Stimulated activated naive B cell treated with anti-CD40 and anti-IgM and Interleukin-4, amounts not matched to agents 10 μg/mL and 1 μg/mL and 100 μg/mL, for 72 hours (primary cell): ENCODE measurements at regions not wholly inside any gene's neighbourhood (a gene's known extent, or its start where the extent isn't known, plus 50 kb on each side); places are given as distances from the start of the nearest gene placed in this dataset.
"Not testable (repeated sequence)": the region's sequence is repeated elsewhere in the genome, so short reads cannot be mapped to it uniquely, and the experiment has no call there.

Experiments used
- ATAC-seq, 2 donors: fragments of 150-1000 bp; cut with Tn5 transposase; replicated peaks; 2 replicates each; pipeline ENCODE4 v1.10.0; 2021; ENCODE audit warnings: moderate library complexity in 1 of 2
- DNase-seq: peaks from one replicate; pipeline ENCODE4 v3.0.0; 2021
- H3K27ac Mint-ChIP-seq: one replicate; pipeline ENCODE4 v1.8.0; 2022; ENCODE audit warnings: mild to moderate bottlenecking, mixed read lengths
- H3K27me3 Mint-ChIP-seq, 2 donors: one replicate each; pipeline ENCODE4 v1.8.0; 2022; ENCODE audit warnings: mixed read lengths in 2 of 2
- H3K36me3 Mint-ChIP-seq, 2 donors: one replicate each; pipeline ENCODE4 v1.8.0; 2022; ENCODE audit warnings: mixed read lengths in 2 of 2, mild to moderate bottlenecking in 1 of 2
- H3K4me1 Mint-ChIP-seq, 2 donors: one replicate each; pipeline ENCODE4 v1.8.0; 2022; ENCODE audit warnings: mixed read lengths in 2 of 2, mild to moderate bottlenecking in 1 of 2
- H3K4me3 Mint-ChIP-seq, 2 donors: one replicate each; pipeline ENCODE4 v1.8.0; 2022; ENCODE audit warnings: mild to moderate bottlenecking in 2 of 2, mixed read lengths in 2 of 2, moderate library complexity in 1 of 2
- H3K9me3 Mint-ChIP-seq, 2 donors: one replicate each; pipeline ENCODE4 v1.8.0; 2022; ENCODE audit warnings: mixed read lengths in 2 of 2, mild to moderate bottlenecking in 1 of 2

DNA sequence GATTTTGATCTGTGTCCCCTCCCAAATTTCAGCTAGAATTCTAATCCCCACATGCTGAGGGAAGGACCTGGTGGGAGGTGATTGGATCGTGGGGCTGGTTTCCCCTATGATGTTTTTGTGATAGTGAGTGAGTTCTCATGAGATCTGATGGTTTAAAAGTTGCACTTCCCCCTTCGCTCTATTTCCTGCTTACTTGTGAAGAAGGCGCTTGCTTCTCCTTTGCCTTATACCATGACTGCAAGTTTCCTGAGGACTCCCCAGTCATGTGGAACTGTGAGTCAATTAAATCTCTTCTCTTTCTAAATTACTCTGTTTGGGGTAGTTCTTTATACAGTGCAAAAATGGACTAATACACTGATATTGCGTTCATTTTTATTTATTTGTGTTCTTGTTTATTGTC, 636.8 kb upstream of the LINC00305 start:
- Mint-ChIP-seq H3K27ac (peak overlapping the region; percentile 73), H3K4me1 (peaks cover 12 to 15% of the 10 kb centered on the region in 2 donors), H3K9me3 (peaks cover 8 to 11% of the 10 kb centered on the region in 2 donors), H3K27me3 (no peaks in the 10 kb centered on the region), H3K4me3 (no peak overlapping the region), H3K36me3 (peaks cover 0 to 8% of the 10 kb centered on the region in 2 donors)
- peak; percentile 2 for DNase-seq
- peak; percentile 89 to 96 for ATAC-seq

DNA sequence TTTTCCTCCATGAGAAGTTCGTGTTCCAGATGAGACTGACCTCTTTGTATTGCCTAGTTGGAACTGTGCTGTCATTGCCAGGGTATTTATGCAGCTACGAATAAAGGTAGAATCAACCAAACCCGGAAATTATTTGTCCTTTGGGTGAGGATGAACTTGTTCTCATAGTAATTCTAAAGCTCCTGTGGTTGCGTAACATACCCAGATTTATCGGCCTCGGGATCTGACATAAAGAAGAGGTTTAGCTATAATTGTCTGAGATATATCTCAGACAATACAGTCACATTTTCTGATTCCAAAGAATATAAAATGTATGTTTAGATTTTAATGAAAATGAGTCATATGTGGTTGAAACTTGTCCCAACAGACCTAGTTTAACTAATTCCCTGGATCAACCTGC, 628.7 kb upstream of the LINC00305 start:
- H3K27ac Mint-ChIP-seq = no peak overlapping the region
- DNase-seq (no peak), ATAC-seq (no peak)
- no peaks in the 10 kb centered on the region for H3K36me3 Mint-ChIP-seq
- H3K4me1 Mint-ChIP-seq = no peaks in the 10 kb centered on the region
- H3K4me3 Mint-ChIP-seq = no peak overlapping the region
- peaks cover 0 to under 1% of the 10 kb centered on the region in 2 donors for H3K9me3 Mint-ChIP-seq
- no peaks in the 10 kb centered on the region for H3K27me3 Mint-ChIP-seq

DNA sequence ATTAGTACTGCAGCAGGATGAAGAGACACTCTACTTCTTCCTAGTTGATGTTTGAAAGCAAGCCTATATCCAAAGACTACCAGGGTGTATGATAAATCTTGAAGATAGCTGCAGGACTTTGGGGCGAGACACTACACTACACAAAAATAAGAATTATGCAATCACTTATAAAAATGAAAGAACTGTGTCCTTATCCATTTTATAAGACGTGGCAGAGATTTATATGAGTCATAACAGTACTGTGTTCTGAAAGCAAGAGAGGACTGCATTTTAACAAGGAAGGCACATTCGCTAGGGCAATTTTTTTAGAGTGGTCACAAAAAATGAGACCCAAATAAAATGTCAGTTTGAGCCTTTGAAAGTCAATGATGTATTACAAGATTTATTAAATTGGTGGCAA, 617.0 kb upstream of the LINC00305 start:
- no peak for ATAC-seq
- Mint-ChIP-seq H3K27me3 (no peaks in the 10 kb centered on the region), H3K9me3 (peaks cover 3 to 5% of the 10 kb centered on the region in 2 donors), H3K27ac (no peak overlapping the region), H3K4me1 (peaks cover 9 to 12% of the 10 kb centered on the region in 2 donors), H3K4me3 (no peak overlapping the region), H3K36me3 (no peaks in the 10 kb centered on the region)
- DNase-seq = no peak

DNA sequence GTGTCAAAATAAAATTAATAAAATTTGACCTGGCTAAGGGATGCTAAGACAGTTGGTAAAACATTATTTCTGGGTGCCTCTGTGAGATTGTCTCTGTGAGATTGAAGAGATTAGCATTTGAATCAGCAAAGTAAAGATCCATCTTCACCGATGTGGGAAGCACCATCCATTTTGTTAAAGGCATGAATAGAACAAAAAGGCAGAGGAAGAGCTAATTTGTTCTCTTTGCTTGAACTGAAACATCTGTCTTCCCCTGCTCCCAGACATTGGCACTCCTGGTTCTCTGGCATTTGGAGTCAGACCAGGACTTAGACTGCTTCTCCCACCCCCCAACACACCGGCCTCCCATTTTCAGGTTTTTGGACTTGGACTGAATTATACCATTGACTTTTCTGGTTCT, 603.8 kb upstream of the LINC00305 start:
- DNase-seq = no peak
- ATAC-seq = no peak
- Mint-ChIP-seq H3K4me1 (peaks cover 3 to 6% of the 10 kb centered on the region in 2 donors), H3K27me3 (peaks cover 3 to 6% of the 10 kb centered on the region in 2 donors), H3K9me3 (no peaks in the 10 kb centered on the region), H3K4me3 (no peak overlapping the region), H3K36me3 (no peaks in the 10 kb centered on the region), H3K27ac (no peak overlapping the region)

DNA sequence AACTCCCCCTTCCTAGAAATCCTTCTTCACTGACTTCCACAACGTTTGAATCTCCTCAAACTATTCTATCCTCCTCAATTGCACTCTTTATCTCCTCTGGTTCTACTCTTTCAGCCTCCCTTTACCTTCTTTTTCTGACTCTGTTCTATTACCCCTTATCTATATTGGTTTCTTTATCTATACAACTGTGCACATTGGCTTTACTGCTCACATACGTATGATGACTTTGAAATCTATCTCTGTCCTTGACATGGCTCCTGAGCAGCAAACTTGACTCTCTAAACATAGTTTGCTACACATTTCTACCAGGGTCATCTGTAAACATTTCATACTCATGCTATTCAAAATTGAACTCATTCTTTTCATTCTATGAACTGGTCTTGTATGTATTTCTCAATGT, 601.0 kb upstream of the LINC00305 start:
- Mint-ChIP-seq H3K4me3 (no peak overlapping the region), H3K36me3 (no peaks in the 10 kb centered on the region)
- no peak for ATAC-seq

DNA sequence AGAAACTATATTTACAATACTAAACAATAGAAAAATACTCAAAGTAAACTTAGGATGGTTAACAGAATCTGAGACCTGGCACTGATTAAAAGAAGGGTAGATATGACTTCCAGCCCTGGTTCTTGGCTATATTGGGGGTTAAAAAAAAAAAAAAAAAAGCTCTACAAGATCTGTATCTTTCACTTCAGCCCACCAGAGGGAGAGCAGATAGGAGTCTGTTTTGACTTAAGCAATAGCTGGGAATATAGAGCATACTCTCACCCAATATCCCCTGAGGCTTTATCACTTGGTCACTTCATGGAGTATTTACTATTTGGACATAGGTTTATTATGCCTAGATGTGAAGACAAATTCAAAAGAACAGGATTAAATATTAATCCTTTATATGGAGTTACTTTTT, 598.9 kb upstream of the LINC00305 start:
- Mint-ChIP-seq H3K27me3 (peaks cover 3 to 6% of the 10 kb centered on the region in 2 donors), H3K4me1 (peaks cover 3 to 6% of the 10 kb centered on the region in 2 donors), H3K9me3 (no peaks in the 10 kb centered on the region), H3K27ac (no peak overlapping the region), H3K4me3 (no peak overlapping the region), H3K36me3 (no peaks in the 10 kb centered on the region)
- DNase-seq = no peak
- ATAC-seq = no peak

More for the DNA sequence above, 601.0 kb upstream of the LINC00305 start:
- Mint-ChIP-seq H3K27me3 (peaks cover 3 to 6% of the 10 kb centered on the region in 2 donors), H3K4me1 (peaks cover 3 to 6% of the 10 kb centered on the region in 2 donors), H3K27ac (no peak overlapping the region), H3K9me3 (no peaks in the 10 kb centered on the region)
- no peak for DNase-seq

DNA sequence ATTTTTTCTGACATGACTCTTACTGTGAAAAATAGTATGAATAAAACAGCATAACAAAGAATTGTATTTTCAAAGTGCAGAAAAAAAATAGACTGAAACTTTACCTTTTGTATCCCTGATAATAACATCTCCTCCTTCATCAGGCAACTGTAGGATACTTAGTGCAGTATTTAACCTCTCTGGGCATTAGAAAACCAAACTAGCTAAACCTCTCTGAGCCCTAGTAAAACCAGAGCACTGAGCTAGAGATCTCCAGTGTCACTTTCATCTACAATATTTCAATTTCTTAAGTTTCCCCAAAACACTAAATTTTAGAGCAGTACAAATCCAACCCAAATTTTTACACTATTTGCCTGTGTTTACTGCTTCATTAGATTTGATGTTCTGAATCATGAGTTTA, 594.0 kb upstream of the LINC00305 start:
- no peaks in the 10 kb centered on the region for H3K9me3 Mint-ChIP-seq
- no peaks in the 10 kb centered on the region for H3K36me3 Mint-ChIP-seq
- DNase-seq = no peak
- no peaks in the 10 kb centered on the region for H3K4me1 Mint-ChIP-seq
- H3K27ac Mint-ChIP-seq = no peak overlapping the region
- ATAC-seq = no peak
- H3K27me3 Mint-ChIP-seq = no peaks in the 10 kb centered on the region
- no peak overlapping the region for H3K4me3 Mint-ChIP-seq

DNA sequence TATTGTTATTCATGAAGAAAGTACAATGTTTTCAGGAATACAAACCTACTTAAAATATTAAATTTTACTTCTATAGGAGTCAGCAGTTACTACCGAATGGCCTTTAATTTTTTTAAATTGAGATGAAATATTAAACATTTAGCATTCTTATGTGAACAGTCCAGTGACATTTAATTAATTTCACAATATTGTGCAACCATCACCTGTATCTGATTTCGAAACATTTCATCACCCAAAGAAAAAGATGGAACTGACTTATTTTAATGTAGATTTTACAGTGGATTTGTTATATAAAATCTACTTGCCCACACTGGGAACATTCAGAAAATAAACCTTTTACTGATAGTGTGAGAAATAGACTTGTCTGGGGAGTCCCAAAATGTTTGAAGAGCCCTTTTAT, 585.2 kb upstream of the LINC00305 start:
- H3K36me3 Mint-ChIP-seq = no peaks in the 10 kb centered on the region
- DNase-seq = no peak
- ATAC-seq = no peak

DNA sequence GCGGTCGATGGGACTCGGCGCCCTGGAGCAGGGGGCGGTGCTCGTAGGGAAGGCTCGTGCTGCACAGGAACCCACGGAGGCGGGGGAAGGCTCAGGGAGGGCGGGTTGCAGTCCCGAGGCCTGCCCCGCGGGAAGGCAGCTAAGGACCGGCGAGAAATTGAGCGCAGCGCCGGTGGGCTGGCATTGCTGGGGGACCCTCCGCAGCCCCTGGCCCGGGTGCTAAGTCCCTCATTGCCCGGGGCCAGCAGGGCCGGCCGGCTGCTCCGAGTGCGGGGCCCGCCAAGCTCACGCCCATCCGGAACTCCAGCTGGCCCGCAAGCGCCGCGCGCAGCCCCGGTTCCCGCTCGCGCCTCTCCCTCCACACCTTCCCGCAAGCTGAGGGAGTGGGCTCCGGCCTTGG, 576.8 kb upstream of the LINC00305 start:
- H3K36me3 Mint-ChIP-seq, ATAC-seq, H3K27me3 Mint-ChIP-seq, DNase-seq, H3K27ac Mint-ChIP-seq, H3K4me1 Mint-ChIP-seq, H3K9me3 Mint-ChIP-seq, H3K4me3 Mint-ChIP-seq: not testable (repeated sequence)

More for the DNA sequence above, 585.2 kb upstream of the LINC00305 start:
- Mint-ChIP-seq H3K27me3 (no peaks in the 10 kb centered on the region), H3K4me1 (no peaks in the 10 kb centered on the region), H3K9me3 (peaks cover 3 to 5% of the 10 kb centered on the region in 2 donors), H3K27ac (no peak overlapping the region), H3K4me3 (no peak overlapping the region)

DNA sequence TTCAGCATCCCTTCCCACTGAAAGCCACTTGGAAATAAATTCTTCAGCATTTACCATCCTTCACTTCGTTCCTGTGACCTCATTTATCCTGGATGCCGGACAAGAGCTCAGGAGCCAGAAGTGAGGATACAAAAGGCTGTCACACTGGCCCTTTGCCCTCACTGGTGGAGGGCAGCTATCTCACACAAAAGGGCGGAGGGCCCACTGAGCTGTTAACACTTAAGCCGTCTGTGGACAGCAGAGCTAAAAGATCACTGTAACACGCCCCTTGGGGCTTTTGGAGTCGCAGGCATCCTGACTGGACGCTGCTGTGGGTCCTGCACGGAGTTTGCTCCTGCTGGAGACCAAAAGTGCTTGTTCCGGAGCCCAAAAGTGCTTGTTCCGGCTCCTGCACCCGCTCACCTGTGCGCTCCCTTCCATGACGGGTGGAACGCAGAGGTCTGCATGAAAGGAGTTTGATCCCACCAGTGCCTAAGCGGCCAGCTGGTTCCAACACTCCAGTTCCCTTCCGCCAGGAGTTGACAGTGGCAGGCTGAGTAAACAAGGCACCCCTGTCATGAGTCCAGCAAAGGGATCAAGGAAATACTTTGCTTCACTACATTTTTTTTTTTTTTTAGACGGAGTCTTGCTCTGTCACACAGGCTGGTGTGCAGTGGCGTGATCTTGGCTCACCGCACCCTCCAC, 572.0 kb upstream of the LINC00305 start:
- Mint-ChIP-seq H3K36me3 (no peaks in the 10 kb centered on the region), H3K27ac (no peak overlapping the region), H3K9me3 (peaks cover 0 to 2% of the 10 kb centered on the region in 2 donors), H3K4me3 (no peak overlapping the region), H3K27me3 (no peaks in the 10 kb centered on the region), H3K4me1 (no peaks in the 10 kb centered on the region)
- ATAC-seq (no peak), DNase-seq (no peak)

DNA sequence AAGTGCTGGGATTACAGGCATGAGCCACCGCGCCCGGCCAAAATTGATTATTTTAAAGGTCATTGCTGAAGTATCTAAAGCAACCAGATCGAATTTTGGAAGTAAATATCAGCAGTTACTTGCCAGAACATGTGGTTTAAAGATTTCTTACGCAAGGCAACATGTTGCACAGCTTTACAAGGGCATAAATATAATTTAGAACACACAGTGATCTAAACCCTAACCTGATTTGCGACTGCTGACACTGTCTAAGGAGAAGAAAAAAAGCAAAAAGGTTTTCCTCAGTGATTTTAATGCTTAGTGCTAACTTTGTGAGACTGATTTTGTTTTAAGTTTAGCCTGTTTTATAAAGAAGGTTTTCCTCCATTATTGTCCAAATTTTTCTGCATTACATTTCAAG, 569.9 kb upstream of the LINC00305 start:
- ATAC-seq = no peak
- H3K27me3 Mint-ChIP-seq = no peaks in the 10 kb centered on the region
- H3K27ac Mint-ChIP-seq = no peak overlapping the region
- H3K4me3 Mint-ChIP-seq = no peak overlapping the region
- peaks cover 2 to 4% of the 10 kb centered on the region in 2 donors for H3K4me1 Mint-ChIP-seq
- peaks cover 0 to 1% of the 10 kb centered on the region in 2 donors for H3K36me3 Mint-ChIP-seq
- no peak for DNase-seq
- peaks cover 0 to under 1% of the 10 kb centered on the region in 2 donors for H3K9me3 Mint-ChIP-seq

DNA sequence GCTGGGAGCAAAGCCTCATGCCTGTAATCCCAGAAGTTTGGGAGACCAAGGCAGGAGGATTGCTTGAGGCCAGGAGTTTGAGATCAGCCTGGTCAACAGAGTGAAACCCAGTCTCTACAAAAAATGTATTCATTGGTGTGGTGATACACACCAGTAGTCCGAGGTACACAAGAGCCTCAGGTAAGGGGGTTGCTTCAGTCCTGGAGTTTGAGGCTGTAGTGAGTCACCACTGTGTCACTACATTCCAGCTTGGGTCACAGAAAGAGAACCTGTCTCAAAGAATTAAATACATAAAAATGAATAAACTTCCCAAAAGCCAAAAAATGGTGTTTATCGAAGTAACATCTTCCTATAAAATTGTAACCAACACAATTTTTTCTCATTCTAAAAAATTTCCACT, 568.1 kb upstream of the LINC00305 start:
- ATAC-seq = no peak

DNA sequence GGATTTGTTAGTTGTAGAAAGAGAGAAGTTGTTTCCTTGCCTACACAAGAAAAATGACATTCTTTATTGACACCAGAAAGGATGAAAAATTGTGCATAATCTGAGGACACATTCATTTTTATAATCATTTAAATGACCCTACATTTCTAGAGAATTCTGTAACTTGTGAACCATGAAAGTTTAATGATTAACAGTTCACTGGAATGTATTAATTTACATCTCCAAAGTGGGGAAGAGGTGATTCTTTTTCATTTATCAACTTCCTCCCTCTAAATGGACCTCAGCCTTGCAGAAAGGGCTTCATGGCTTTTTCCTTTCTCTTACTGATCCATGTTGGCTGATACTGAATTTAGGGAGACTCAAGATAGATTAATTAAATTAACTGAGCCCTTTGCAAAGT, 565.2 kb upstream of the LINC00305 start:
- Mint-ChIP-seq H3K36me3 (peaks cover 5 to 7% of the 10 kb centered on the region in 2 donors), H3K27me3 (no peaks in the 10 kb centered on the region), H3K4me1 (peaks cover 9 to 18% of the 10 kb centered on the region in 2 donors), H3K9me3 (peaks cover 0 to 1% of the 10 kb centered on the region in 2 donors), H3K27ac (peak overlapping the region; percentile 57), H3K4me3 (peak overlapping the region in 1 of 2 donors; percentile 32)
- DNase-seq (no peak), ATAC-seq (peak; percentile 33 to 49)

More for the DNA sequence above, 568.1 kb upstream of the LINC00305 start:
- no peak for DNase-seq
- Mint-ChIP-seq H3K9me3 (peaks cover 0 to 1% of the 10 kb centered on the region in 2 donors), H3K4me1 (peaks cover 9 to 18% of the 10 kb centered on the region in 2 donors), H3K36me3 (peaks cover 5 to 7% of the 10 kb centered on the region in 2 donors), H3K27ac (no peak overlapping the region), H3K27me3 (no peaks in the 10 kb centered on the region), H3K4me3 (no peak overlapping the region)

DNA sequence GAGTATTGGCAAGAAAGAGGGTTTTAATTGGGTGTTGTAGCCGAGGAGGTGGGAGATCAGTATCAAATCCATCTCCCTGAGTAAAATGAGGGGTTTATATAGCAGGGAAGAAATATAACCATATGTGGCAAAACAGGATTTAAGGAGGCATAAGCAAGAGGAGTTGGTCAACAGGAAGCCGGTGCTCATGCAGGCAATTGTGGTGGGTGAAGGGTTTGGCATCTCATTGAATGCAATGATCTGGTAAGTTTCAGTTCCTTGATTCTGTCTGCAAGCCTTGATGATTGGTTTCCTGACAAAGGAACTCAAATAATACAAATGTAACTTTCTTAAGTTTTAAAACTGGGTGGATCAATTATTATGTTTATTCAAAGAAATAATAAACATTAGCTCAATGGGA, 564.4 kb upstream of the LINC00305 start:
- Mint-ChIP-seq H3K9me3 (peaks cover 0 to 1% of the 10 kb centered on the region in 2 donors), H3K4me1 (peaks cover 9 to 18% of the 10 kb centered on the region in 2 donors), H3K4me3 (peak overlapping the region in 1 of 2 donors; percentile 65), H3K27ac (peak overlapping the region; percentile 56), H3K27me3 (no peaks in the 10 kb centered on the region), H3K36me3 (peaks cover 5 to 7% of the 10 kb centered on the region in 2 donors)
- ATAC-seq (peak; percentile 99 to 100), DNase-seq (peak; percentile 50)

DNA sequence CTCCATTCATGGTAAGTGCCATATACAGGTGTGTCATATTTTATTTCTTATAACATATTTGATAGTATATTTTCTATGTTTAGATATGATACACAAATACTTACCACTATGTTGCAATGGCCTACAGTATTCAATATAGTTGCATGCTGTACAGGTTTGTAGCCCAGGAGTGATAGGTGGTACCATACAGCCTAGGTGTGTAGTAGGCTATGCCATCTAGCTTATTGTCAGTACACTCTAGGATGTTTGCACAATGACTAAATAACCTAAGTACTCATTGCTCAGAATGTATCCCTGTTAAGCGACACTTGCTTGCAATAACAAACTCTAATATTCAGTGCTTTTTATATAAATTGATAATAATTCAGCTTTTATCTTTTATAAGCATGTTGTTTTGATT, 563.1 kb upstream of the LINC00305 start:
- peaks cover 5 to 7% of the 10 kb centered on the region in 2 donors for H3K36me3 Mint-ChIP-seq
- no peak for ATAC-seq
- no peak for DNase-seq

More for the DNA sequence above, 563.1 kb upstream of the LINC00305 start:
- Mint-ChIP-seq H3K4me1 (peaks cover 10 to 21% of the 10 kb centered on the region in 2 donors), H3K27me3 (no peaks in the 10 kb centered on the region), H3K27ac (no peak overlapping the region), H3K9me3 (peaks cover 0 to 1% of the 10 kb centered on the region in 2 donors), H3K4me3 (no peak overlapping the region)
